A549 (cell line): ENCODE measurements at regions not wholly inside any gene's neighbourhood (a gene's known extent, or its start where the extent isn't known, plus 50 kb on each side); places are given as distances from the start of the nearest gene placed in this dataset.

Source experiments
- ATAC-seq, 2 experiments: fragments of 200-7000 bp in 1 of 2; fragments of >200 bp in 1 of 2; cut with Nextera tagmentation in 1 of 2; cut with Tn5 transposase in 1 of 2; 3 replicates each; pipeline versions ENCODE4 v1.8.0 to v1.9.1; 2018 to 2020; ENCODE audit warnings: mild to moderate bottlenecking in 1 of 2, moderate library complexity in 1 of 2
- CTCF ChIA-PET: fragments of 300-600 bp; sonication (Branson Sonifier 250); formaldehyde crosslinking; extraction: SDS; loops from one replicate; lab custom pipeline; 2021; ENCODE audit warnings: antibody characterized with exemption, inconsistent platforms; lab: Yijun Ruan, JAX
- POLR2A ChIA-PET: fragments of 350-600 bp; formaldehyde crosslinking; extraction: SDS; loops from one replicate; lab custom pipeline; 2021; ENCODE audit warnings: antibody characterized with exemption, inconsistent platforms; lab: Yijun Ruan, JAX
- DNase-seq, 2 experiments: peaks; one replicate each; pipeline versions ENCODE4 v3.0.0 to v3.0.0-alpha.2; 2011 to 2016; ENCODE audit warnings: low read depth in 1 of 2, low spot score in 1 of 2
- FAIRE-seq: peaks from 2 replicates; lab custom pipeline; 2011; peaks lifted over from hg19 to GRCh38; lab: Jason Lieb, UNC
- H3K27ac ChIP-seq, 2 experiments: fragments of >200 bp; sonication (Bioruptor Twin); formaldehyde crosslinking; 3 replicates each; pipeline ENCODE4 v1.5.1; 2016 to 2017
- H3K4me1 ChIP-seq: fragments of >200 bp; sonication (Bioruptor Twin); formaldehyde crosslinking; 3 replicates; pipeline ENCODE4 v1.6.1; 2016
- H3K4me2 ChIP-seq: fragments of >200 bp; sonication (Bioruptor Twin); formaldehyde crosslinking; 3 replicates; pipeline ENCODE4 v1.6.1; 2016
- H3K4me3 ChIP-seq: fragments of >200 bp; sonication (Bioruptor Twin); formaldehyde crosslinking; 3 replicates; pipeline ENCODE4 v1.5.1; 2016
- H3K9me3 ChIP-seq: fragments of >200 bp; sonication (Bioruptor Twin); formaldehyde crosslinking; 3 replicates; pipeline ENCODE4 v1.6.1; 2016
- CBX8 ChIP-seq: fragments of 200-600 bp; sonication (generic); IDR thresholded peaks from 2 replicates; pipeline ENCODE4 v1.6.1; 2016
- CHD4 ChIP-seq: fragments of 200-600 bp; sonication (generic); IDR thresholded peaks from 2 replicates; pipeline ENCODE4 v1.6.1; 2016; ENCODE audit warnings: antibody characterized with exemption, mild to moderate bottlenecking, borderline replicate concordance
- E2F6 ChIP-seq: IDR thresholded peaks from 2 replicates; pipeline ENCODE4 v1.6.1; 2012; ENCODE audit warnings: low read depth, borderline replicate concordance
- EHMT2 ChIP-seq: fragments of 200-600 bp; sonication (generic); IDR thresholded peaks from 2 replicates; pipeline ENCODE4 v1.6.1; 2016; ENCODE audit warnings: antibody characterized with exemption, low read depth, mild to moderate bottlenecking, moderate library complexity
- HMGXB4 ChIP-seq: fragments of 250-450 bp; sonication (Bioruptor Pico); IDR thresholded peaks from 2 replicates; pipeline ENCODE4 v1.5.0; 2021; ENCODE audit warnings: mild to moderate bottlenecking, moderate library complexity, borderline replicate concordance
- HOXB5 ChIP-seq: fragments of 250-450 bp; sonication (Bioruptor Pico); IDR thresholded peaks from 2 replicates; pipeline ENCODE4 v1.5.0; 2020; ENCODE audit warnings: mild to moderate bottlenecking, moderate library complexity
- JUNB ChIP-seq: fragments of >200 bp; sonication (Bioruptor Twin); formaldehyde crosslinking; IDR thresholded peaks from 2 replicates; pipeline ENCODE4 v1.6.1; 2016
- MAX ChIP-seq: IDR thresholded peaks from 2 replicates; pipeline ENCODE4 v1.6.1; 2012
- NPAS2 ChIP-seq: fragments of 250-450 bp; sonication (Bioruptor Pico); IDR thresholded peaks from 2 replicates; pipeline ENCODE4 v1.8.0; 2022; ENCODE audit warnings: mild to moderate bottlenecking, moderate library complexity, borderline replicate concordance
- PHF8 ChIP-seq: fragments of 200-600 bp; sonication (generic); IDR thresholded peaks from 2 replicates; pipeline ENCODE4 v1.6.1; 2016; ENCODE audit warnings: low read depth, mild to moderate bottlenecking, antibody characterized with exemption, moderate library complexity, borderline replicate concordance
- RAD21 ChIP-seq, 2 experiments: fragments of >200 bp in 1 of 2; sonication (Bioruptor Twin) in 1 of 2; formaldehyde crosslinking in 1 of 2; IDR thresholded peaks in 1 of 2; conservative IDR thresholded peaks in 1 of 2; 2 replicates in 1 of 2; 3 replicates in 1 of 2; pipeline ENCODE4 v1.6.1; 2012 to 2018; ENCODE audit warnings: inconsistent platforms in 1 of 2
- RARB ChIP-seq: fragments of 250-450 bp; sonication (Bioruptor Pico); IDR thresholded peaks from 2 replicates; pipeline ENCODE4 v1.8.0; 2021; ENCODE audit warnings: mild to moderate bottlenecking, moderate library complexity
- REST ChIP-seq: fragments of 200-600 bp; sonication (generic); IDR thresholded peaks from 2 replicates; pipeline ENCODE4 v1.6.1; 2016; ENCODE audit warnings: antibody characterized with exemption, mild to moderate bottlenecking, moderate library complexity
- SMC3 ChIP-seq: fragments of >200 bp; sonication (Bioruptor Twin); formaldehyde crosslinking; IDR thresholded peaks from 3 replicates; pipeline ENCODE4 v1.6.1; 2018; ENCODE audit warnings: inconsistent platforms
- TP53 ChIP-seq: fragments of 250-450 bp; sonication (Bioruptor Pico); IDR thresholded peaks from 2 replicates; pipeline ENCODE4 v1.5.0; 2021; ENCODE audit warnings: mild to moderate bottlenecking, moderate library complexity
- USF2 ChIP-seq: fragments of 450-650 bp; IDR thresholded peaks from 2 replicates; pipeline ENCODE4 v1.6.1; 2014; ENCODE audit warnings: antibody characterized with exemption
- WGBS: methylation state at CpG from one replicate; pipeline ENCODE4 v1.1.6; 2017; ENCODE audit errors: missing lambda C conversion rate; 5-methylcytosine and 5-hydroxymethylcytosine counted together

GRCh38 chr13:85031771-85032170, 767.4 kb downstream of the SLITRK6 start:
- no peaks in the 10 kb centered on the region for H3K9me3 ChIP-seq
- POLR2A ChIA-PET: no interaction called here
- TF ChIP-seq SMC3: no peak
- 36% methylated on average over 1 of the region's 1 CpG for whole genome bisulfite sequencing
- no peak overlapping the region for H3K27ac ChIP-seq
- ATAC-seq (no peak), FAIRE-seq (no peak), DNase-seq (no peak)
- no peak overlapping the region for H3K4me3 ChIP-seq
- CTCF ChIA-PET: no interaction called here
- H3K4me1 ChIP-seq: no peaks in the 10 kb centered on the region
- no peak overlapping the region for H3K4me2 ChIP-seq

- no peak for TF ChIP-seq E2F6
- TF ChIP-seq NPAS2: no peak
- TF ChIP-seq RARB (CRISPR knock-in tag): no peak
- TF ChIP-seq CBX8: no peak
- TF ChIP-seq EHMT2: no peak
- TF ChIP-seq SMC3: no peak
- no peak for TF ChIP-seq JUNB
- no peak for TF ChIP-seq CHD4
- TF ChIP-seq PHF8: no peak
- no peak for TF ChIP-seq REST
- TF ChIP-seq TP53 (CRISPR knock-in tag): no peak
- TF ChIP-seq HOXB5 (CRISPR knock-in tag): no peak
- TF ChIP-seq MAX: no peak
- no peak for TF ChIP-seq USF2
- TF ChIP-seq, all 56 proteins: peak for 0
Measured at GRCh38 chr13:85028035-85028434, 771.2 kb downstream of the SLITRK6 start.

GRCh38 chr13:85019121-85019520, 780.1 kb downstream of the SLITRK6 start:
- ChIA-PET CTCF (no interaction called here), POLR2A (no interaction called here)
- no peak for DNase-seq
- ATAC-seq: no peak
- Histone ChIP-seq H3K4me3 (no peak overlapping the region), H3K27ac (no peak overlapping the region), H3K4me1 (no peaks in the 10 kb centered on the region), H3K4me2 (no peak overlapping the region), H3K9me3 (no peaks in the 10 kb centered on the region)
- no peak for FAIRE-seq
- TF ChIP-seq HMGXB4 (CRISPR knock-in tag) (no peak), RAD21 (conservative IDR thresholded peaks at IDR 0.05 in 1 of 2, IDR thresholded peaks at IDR 0.05 in 1 of 2) (no peak)
- 70% methylated on average over 1 of the region's 1 CpG for WGBS

More at GRCh38 chr13:85028035-85028434, 771.2 kb downstream of the SLITRK6 start:
- WGBS: 52% methylated on average over 3 of the region's 3 CpGs
- ChIA-PET CTCF (no interaction called here), POLR2A (no interaction called here)
- DNase-seq (no peak), FAIRE-seq (no peak), ATAC-seq (no peak)
- no peak overlapping the region for H3K4me2 ChIP-seq
- no peaks in the 10 kb centered on the region for H3K4me1 ChIP-seq
- no peak overlapping the region for H3K4me3 ChIP-seq
- H3K9me3 ChIP-seq: no peaks in the 10 kb centered on the region
- H3K27ac ChIP-seq: no peak overlapping the region
